GM11168 (cell line): ENCODE measurements at regions not wholly inside any gene's neighbourhood (a gene's known extent, or its start where the extent isn't known, plus 50 kb on each side); places are given as distances from the start of the nearest gene placed in this dataset.
"Not testable (repeated sequence)": the region's sequence is repeated elsewhere in the genome, so short reads cannot be mapped to it uniquely, and the experiment has no call there.

Source experiments
- in situ Hi-C: fragments of 300-500 bp; cut with MboI; formaldehyde crosslinking; loops from one replicate; pipeline ENCODE4 v1.12.0; 2022; ENCODE audit warnings: low sequenced_read_pairs; ENCODE audit not compliant: unreplicated experiment

DNA sequence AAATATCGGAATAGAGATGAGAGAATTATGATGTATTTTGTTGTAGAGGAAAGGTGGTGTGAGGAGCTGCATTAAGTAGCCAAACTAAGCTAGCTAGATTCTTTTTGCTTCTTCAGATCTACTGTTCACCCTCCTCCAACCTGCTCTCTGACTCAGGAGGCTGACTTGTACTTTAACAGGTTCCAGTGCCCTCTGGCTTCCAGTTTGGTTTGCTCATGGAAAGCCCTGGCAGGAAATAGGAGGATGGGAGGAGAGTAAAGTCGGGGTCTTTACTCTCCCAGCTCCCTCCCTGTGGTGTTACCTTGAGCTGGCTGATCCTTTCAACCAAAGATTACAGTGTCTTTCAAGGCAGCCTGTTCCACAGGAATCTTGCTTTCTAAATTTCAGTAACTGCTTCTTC is 277.0 kb upstream of the EDA2R start:
- in situ Hi-C loops: no loop called here

DNA sequence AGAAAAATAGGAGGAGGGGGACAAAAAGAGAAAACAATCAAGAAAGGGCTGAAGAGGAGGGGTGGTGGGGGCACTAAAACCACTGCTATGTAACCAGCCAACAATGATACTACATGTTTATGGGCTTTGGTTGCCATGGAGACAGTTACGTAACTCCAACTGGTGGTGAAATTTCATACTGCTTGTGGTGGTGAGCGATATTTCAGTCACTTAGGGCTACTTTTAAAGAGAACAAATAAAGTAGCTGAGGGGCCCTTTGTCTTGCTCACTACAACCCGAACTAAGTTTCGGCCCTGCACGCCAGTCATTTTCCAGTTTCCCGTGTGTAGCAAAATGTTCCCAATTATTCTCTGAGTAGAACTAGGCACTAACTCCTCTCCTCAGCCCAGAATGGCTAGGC is 275.2 kb upstream of the EDA2R start:
- in situ Hi-C loops: no loop called here

DNA sequence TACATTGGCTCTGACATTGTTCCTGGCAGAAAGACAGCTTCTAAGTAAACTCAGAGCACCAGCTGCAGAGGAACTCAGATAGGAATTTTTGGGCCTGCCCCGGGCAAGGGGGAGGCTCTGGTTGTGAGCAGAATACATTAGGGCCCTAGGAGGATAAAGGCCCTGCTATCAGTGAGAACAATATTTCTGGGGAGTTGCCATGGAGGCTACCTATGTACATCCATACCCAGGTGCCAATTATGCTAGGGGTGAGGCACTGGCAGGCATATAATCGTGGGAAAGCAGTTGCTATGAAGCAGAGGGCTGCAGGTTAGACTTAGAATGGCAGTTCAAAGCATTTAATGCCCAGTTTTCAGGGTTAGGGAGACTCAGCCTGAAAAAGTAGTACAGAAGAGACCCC is 273.5 kb upstream of the EDA2R start:
- in situ Hi-C loops: no loop called here

DNA sequence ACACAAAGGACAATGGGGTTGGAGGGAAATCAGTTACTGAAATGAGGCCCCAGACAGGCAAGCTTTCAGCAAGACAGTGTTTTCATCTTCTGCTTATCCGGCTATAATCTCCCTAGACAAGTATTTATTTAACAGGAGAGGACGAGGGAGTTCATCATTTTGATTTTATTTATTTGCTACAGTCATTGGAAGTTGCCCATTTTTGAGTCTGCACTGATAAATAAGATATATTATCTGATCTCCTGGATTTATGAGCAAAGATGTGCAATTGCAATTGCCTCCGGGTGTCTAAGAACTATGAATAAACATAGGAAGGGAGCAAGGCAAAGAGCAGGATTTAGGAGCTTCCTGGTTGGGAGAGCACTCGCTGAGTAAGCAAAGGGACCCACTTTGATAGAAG is 263.2 kb upstream of the EDA2R start:
- in situ Hi-C loops: no loop called here

DNA sequence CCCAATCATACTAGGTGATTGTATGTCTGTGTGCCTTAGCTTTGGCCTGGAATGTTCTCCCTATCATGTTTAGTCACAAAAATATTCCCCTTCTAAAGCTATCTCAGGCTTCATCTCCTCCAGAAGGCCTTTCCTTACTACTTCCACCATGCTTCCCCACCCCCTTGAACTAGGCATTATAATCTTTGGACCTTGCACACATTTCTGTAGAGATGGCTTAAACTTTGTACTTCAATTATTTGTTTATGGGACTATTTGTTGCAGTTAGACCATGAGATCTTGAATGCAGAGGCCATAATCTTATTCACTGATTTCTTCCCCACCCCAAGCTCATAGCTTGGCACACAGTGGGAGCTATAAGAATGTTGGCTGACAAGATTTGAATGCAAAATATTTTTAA is 262.0 kb upstream of the EDA2R start:
- in situ Hi-C loops: no loop called here

DNA sequence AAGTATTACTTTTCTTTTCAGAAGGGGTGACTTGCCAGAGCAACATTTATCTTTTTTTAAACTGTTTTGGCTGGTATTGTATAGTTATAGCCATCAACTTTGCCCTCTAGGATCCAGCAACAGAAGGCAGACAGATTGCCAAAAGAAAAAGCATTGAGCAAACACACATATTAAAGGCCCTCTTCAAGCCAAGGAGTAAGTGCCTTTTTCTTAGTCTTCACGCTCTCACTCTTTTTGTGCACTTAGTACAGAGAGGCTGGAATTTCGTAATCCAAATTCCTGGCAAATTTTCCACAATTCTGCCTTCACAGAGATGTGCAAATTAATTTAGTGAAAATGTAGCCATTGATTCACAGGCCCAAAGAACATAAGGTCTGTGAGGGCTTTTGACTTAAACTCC is 253.1 kb upstream of the EDA2R start:
- in situ Hi-C loops: no loop called here

DNA sequence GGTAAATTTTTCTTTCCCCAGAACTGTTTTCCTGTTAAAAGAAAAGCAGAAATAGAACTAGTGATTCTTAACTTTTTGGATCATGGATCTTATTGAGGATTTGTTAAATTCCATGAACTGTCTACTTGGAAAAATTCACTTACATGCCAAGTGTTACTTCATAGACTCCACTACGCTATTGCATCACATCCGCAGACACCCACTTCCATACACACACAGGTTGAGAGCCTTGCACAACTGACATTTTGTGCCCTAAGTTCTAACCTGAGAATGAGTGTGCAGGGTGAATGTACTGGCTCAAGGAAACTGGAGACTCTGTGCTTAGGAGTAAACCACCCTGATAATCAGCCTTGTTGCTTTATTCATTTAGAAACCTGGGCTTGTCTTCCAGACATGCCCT is 250.5 kb upstream of the EDA2R start:
- in situ Hi-C loops: no loop called here

DNA sequence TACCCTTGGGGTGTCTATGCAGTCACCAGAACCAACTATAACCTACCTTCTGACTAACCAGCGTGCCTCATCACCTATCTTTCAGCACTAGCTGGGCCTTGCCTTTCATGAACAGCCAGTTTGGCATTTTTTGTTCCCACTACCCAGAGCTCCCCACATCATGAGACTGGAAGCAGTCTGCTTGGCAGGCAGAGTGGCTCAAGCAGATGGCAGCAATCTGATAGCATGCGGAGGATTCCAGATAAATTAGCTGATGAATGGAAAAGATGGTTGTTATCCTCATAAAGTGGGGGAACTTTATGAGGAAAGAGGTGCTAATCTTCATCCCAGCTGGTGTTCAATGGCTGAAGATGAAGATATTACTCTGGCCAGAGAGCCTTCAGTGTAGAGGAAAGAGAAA is 243.2 kb upstream of the EDA2R start:
- in situ Hi-C loops: no loop called here

DNA sequence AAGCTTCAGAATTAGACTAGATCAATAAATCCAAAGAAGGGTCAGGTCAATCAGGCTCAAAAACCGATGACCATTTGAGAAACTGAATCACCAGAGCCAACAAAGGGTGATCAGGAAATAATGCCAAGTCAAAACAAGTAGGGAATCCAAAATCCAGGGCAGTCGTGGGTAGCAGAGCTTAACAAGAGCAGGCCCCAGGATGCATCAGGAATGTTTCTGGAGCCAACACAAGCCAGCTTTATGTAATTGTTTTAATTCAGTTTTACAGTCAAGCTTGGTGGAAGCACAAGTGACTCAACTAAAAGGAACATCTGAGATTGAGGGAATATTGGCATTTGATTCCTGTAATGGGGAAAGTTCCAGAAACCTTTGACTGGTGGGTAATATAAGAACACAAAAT is 237.9 kb upstream of the EDA2R start:
- in situ Hi-C loops: no loop called here

DNA sequence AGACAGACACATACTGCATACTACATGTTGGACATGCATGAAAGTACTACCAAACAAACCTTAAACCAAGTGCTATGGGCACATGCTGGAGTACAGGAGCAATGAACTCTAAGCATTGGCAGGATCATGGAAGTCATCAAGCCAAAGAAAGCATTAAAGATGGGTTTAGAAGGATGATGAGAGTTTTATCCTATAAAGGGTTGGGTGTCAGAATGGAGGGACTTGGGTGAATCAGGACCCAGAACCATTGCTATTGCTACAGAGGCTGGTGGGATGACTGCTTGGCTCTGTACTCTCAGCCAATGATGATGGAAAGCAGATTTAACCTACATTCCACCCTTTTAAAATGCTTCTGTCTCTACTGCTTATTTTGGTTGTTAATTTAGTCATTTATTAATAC is 233.9 kb upstream of the EDA2R start:
- in situ Hi-C loops: no loop called here

DNA sequence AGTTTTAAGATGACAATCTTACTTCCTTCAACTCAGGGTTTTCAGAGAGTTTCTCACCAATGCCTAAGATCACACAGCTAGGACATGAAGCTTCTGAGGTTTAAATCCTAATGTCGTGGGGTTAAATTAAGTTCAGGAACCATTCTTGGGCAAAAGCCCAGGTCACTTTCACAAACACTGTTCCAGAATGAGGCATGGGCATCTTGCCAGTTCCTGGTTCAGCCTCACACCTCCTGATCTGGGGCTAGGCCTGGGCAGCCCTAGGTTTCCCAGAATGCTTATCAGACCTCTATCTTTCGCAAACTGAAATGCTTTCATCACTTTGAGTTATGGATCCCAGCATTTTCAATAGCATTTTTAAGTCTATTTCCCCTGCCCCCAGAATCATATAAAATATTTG is 224.8 kb upstream of the EDA2R start:
- in situ Hi-C loops: no loop called here

DNA sequence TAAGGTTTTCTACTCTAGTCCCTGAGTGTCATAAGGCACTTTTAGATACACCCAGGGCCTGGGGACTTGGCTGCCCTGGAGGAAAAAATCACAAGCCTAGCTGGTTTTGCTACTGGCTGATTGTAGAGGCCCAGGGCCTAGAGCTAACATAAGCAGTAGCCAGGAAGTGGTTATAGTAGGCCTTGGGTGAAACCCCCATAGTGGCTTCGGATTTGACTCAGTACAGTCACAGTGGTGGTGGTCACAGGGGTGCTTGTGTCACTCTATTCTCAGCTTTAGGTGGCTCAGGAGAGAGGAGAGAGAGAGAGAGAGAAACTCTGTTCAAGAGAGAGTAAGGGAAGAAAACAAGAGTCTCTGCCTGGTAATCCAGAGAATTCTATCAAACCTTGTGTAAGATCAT is 194.5 kb upstream of the EDA2R start:
- in situ Hi-C loops: no loop called here

DNA sequence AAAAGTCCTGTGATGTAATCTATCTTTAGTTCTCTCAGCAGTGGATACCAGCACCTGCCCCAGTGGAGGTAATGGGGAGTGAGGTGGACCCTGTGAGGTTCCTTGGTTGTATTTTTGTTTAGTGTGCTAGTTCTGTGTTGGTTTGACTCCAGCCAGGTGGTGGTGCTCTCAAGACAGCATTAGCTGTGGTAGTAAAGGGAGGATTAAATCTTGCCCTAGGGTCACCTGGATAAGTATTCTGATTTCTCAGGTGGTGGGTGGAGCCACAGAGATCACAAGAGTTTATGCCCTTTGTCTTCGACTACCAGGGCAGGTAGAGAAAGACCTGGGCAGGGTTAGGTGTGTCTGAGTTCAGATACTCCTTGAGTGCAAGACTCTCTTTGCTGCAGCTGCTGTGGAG is 176.3 kb upstream of the EDA2R start:
- in situ Hi-C loops: no loop called here

DNA sequence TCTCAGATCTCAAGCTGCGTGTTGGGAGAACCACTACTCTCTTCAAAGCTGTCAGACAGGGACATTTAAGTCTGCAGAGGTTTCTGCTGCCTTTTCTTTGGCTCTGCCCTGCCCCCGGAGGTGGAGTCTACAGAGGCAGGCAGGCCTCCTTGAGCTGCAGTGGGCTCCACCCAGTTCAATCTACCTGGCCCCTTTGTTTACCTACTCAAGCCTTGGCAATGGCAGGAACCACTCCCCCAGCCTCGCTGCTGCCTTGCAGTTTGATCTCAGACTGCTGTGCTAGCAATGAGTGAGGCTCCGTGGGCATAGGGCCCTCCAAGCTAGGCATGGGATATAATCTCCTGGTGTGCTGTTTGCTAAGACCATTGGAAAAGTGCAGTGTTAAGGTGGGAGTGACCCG is 155.6 kb upstream of the EDA2R start:
- in situ Hi-C loops: not testable (repeated sequence)

DNA sequence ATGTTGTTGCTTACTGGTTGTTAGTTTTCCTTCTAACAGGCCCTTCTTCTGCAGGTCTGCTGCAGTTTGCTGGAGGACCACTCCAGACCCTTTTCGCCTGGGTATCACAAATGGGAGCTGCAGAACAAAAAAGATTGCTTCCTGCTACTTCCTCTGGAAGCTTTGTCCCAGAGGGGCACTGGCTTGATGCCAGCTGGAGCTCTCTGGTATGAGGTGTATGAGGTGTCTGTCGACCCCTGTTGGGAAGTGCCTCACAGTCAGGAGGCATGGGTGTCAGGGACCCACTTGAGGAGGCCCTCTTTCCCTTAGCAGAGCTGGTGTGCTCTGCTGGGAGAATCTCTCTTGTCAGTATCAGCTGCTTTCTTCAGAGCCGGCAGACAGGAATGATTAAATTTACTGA is 127.4 kb upstream of the EDA2R start:
- in situ Hi-C loops: no loop called here

DNA sequence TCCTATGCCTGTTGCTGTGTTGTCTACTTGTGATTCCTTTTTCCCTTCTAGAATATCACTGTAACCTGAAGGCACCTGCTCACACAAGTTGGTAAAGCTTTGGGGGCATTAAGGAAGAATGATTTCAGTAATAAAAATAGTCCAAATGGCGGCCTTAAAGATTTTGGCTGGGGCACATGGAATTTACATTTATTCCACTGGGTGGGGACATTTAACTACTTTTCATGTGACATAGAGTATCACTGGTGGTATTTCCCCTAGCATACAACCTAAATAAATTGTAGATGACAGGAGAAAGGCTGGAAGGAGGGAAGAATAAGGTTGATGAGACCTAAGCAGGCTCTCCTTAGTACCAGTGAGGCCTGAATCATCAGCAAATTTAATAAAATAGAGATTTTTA is 121.8 kb upstream of the EDA2R start:
- in situ Hi-C loops: no loop called here

DNA sequence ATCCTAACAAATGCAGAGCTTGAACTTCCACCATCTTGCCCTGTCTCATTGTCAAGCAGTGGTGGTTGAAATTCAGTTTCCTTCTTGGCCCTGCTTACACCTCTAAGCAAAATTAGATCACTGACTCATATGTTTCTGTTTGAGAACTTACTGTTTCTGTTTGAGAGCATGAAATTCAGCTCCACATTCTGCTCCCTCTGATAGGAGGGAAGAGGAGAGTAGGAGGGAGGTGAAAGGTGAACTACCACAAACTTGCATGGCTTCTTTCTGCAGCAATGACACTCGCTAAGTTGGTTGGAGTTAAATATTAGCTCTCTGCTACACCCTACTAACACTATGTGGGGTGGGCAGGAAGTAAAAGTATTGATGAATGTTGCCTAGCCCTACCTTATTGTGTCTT is 117.8 kb upstream of the EDA2R start:
- in situ Hi-C loops: no loop called here

DNA sequence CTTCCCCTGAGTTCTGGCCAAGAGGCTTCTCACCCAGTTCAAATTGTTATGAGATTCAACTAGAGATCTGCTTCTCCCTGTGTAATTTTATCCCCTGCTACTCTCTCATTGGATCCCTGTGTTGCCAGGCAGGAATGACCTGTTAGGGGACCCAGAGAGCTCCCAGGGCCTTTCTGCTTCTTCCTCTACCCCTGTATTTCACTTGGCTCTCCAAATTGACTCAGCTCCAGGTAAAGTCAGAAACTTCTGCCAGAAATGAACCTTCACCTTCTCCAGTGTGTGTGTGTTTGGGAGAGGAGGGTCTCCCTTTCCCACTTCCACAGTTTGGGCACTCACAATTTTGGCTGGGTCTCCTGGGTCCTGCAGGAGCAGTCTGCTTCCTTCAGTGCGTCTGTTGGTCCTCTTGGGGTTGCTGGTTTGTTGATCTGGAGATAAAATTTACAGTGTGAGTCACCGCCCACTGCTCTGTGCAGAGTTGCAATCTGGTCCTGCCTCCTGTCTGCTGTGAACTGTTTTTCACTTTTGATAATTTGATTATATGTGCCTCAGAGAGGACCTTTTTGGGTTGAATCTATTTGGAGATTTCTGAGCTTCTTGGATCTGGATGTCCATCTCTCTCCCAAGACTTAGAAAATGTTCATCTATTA is 112.4 kb upstream of the EDA2R start:
- in situ Hi-C loops: no loop called here

DNA sequence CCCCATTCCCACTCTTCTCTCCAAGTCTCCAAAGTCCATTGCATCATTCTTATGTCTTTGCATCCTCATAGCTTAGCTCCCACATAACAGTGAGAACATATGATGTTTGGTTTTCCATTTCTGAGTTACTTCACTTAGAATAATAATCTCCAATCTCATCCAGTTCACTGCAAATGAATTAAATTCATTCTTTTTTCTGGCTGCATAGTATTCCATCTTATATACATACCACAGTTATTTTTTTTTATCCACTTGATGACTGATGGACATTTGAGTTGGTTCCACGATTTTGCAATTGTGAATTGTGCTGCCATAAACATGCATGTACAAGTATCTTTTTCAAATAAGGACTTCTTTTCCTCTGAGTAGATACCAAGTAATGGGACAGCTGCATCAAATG is 105.6 kb upstream of the EDA2R start:
- in situ Hi-C loops: loop anchor here (25.0 kb wide), 1 partner anchor 1157 kb away; no protein-coding TSS in a partner anchor

DNA sequence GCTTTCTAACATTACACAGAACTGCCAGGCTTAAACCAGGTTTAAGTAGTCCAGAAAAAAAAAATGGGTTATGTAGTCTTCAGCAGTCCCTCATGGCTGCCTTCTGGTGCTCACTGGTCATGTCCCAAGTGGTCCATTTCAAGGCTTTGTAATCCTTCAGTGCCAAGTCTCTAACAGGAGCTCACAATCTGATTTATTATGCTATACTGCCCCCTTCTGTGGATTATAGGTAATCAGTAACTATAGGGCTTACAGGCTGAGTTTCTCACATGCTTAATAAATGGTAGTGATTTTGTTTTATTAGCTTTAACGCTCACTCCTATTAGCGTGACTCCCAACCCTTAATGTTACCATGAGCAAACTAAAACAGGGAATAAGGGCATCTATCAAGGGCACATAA is 92.5 kb upstream of the EDA2R start:
- in situ Hi-C loops: loop anchor here (25.0 kb wide), 1 partner anchor 1144 kb away; no protein-coding TSS in a partner anchor

DNA sequence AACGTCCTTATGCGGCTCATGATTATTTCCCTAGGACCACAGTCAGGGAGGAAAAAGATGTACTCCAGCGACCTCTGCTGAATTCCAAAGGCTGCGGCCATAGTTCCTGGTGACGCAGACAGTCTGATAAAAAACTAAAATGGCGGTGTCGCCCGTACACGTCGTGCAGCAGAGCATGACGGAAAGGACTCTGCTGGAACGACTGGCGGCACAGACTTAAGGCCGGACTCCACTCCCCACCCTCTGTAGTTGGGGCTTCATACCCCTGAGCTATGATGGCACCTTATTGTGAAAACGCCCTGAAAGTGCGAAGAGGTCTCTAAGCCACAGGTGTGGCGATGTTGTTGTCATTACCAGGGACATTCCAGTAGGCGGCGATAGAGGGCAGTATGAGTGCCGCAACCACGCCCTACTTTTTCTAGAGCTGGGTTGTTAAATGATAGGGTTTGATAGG is 90.0 kb upstream of the EDA2R start:
- in situ Hi-C loops: loop anchor here (25.0 kb wide), 1 partner anchor 1142 kb away; no protein-coding TSS in a partner anchor

DNA sequence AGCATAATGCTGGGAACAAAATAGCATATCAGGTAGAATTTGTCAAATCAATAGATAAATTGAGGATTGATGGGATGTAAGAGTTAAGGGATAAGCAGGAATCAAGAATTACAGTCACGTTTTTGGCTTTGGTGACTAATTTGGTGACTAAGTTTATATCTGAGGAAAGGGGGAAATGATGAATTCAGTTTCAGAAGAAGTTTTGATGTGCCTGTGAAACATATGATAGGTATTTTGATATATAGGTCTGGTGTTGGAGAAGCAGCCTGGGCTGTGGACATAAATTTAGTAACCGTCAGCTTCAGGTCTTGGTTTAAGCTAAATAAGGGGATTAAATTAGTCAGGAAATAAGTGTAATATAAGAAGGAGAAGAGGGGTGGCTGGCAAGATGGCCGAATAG is 79.0 kb upstream of the EDA2R start:
- in situ Hi-C loops: no loop called here
